HCT116 (cell line): ENCODE measurements at regions not wholly inside any gene's neighbourhood (a gene's known extent, or its start where the extent isn't known, plus 50 kb on each side); places are given as distances from the start of the nearest gene placed in this dataset.

Source experiments
- ATF3 ChIP-seq: IDR thresholded peaks from 2 replicates; pipeline ENCODE4 v1.6.1; 2012
- CBX3 ChIP-seq: IDR thresholded peaks from 2 replicates; pipeline ENCODE4 v1.6.1; 2012; ENCODE audit warnings: low read depth
- ELF1 ChIP-seq: IDR thresholded peaks from 2 replicates; pipeline ENCODE4 v1.6.1; 2012; ENCODE audit warnings: low read depth, borderline replicate concordance
- EZH2 ChIP-seq: fragments of 200-600 bp; sonication (generic); IDR thresholded peaks from 2 replicates; pipeline ENCODE4 v1.6.1; 2017; ENCODE audit warnings: antibody characterized with exemption, mixed run types
- JUND ChIP-seq: IDR thresholded peaks from 2 replicates; pipeline ENCODE4 v1.6.1; 2012
- POLR2AphosphoS5 ChIP-seq: IDR thresholded peaks from 2 replicates; pipeline ENCODE4 v1.6.1; 2011; ENCODE audit warnings: mild to moderate bottlenecking, low read depth, low read length, moderate library complexity
- SP1 ChIP-seq: IDR thresholded peaks from 2 replicates; pipeline ENCODE4 v1.6.1; 2012; ENCODE audit warnings: low read depth
- TF ChIP-seq, protein P1 (sequence below), 3 experiments: fragments of 200-600 bp in 1 of 3; sonication (generic) in 1 of 3; IDR thresholded peaks in 2 of 3; conservative IDR thresholded peaks in 1 of 3; 2 replicates each; pipeline ENCODE4 v1.5.1; 2012 to 2017; ENCODE audit warnings: low read depth in 2 of 3, low read length in 2 of 3, antibody characterized with exemption in 1 of 3, borderline replicate concordance in 1 of 3, control low read depth in 1 of 3, mild to moderate bottlenecking in 1 of 3, mixed read lengths in 1 of 3, mixed run types in 1 of 3, moderate library complexity in 1 of 3; ENCODE audit not compliant: insufficient read depth in 1 of 3

- no peak for TF ChIP-seq POLR2AphosphoS5
- TF ChIP-seq ELF1: no peak
- no peak for TF ChIP-seq JUND
- no peak for TF ChIP-seq CBX3
- TF ChIP-seq, protein P1, sequence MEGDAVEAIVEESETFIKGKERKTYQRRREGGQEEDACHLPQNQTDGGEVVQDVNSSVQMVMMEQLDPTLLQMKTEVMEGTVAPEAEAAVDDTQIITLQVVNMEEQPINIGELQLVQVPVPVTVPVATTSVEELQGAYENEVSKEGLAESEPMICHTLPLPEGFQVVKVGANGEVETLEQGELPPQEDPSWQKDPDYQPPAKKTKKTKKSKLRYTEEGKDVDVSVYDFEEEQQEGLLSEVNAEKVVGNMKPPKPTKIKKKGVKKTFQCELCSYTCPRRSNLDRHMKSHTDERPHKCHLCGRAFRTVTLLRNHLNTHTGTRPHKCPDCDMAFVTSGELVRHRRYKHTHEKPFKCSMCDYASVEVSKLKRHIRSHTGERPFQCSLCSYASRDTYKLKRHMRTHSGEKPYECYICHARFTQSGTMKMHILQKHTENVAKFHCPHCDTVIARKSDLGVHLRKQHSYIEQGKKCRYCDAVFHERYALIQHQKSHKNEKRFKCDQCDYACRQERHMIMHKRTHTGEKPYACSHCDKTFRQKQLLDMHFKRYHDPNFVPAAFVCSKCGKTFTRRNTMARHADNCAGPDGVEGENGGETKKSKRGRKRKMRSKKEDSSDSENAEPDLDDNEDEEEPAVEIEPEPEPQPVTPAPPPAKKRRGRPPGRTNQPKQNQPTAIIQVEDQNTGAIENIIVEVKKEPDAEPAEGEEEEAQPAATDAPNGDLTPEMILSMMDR (IDR thresholded peaks at IDR 0.05 in 2 of 3, conservative IDR thresholded peaks at IDR 0.05 in 1 of 3; ENCODE audit: borderline replicate concordance in 1 of 3, insufficient read depth in 1 of 3, low read depth in 2 of 3, low read length in 2 of 3): no peak
- TF ChIP-seq EZH2: no peak
- TF ChIP-seq SP1: no peak
- TF ChIP-seq ATF3: no peak
Measured at GRCh38 chr4:126012691-126013290, 698.0 kb downstream of the FAT4 start.
